ENCODE measurements at regions not wholly inside any gene's neighbourhood (a gene's known extent, or its start where the extent isn't known, plus 50 kb on each side); places are given as distances from the start of the nearest gene placed in this dataset.

DNA sequence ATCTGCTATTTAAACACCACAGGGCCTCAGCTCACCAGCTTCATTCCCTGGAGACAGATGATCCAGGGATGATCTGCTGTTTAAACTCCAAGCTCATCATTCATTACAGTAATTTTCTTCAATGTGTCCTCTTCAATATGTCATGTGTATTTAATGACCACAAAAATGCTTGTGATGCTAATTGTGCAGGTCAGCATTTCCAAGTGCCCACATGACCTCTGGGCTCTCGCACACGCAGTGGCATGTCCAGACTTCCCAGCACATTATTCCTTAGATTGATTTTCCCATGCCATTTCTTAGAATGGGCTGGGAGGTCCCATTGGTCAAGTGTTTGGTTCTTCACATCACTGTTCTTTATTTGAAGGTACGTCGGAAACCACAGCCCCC, 434.4 kb downstream of the HAO1 start:
- H3K27me3 ChIP-seq (ENCODE audit: control insufficient read depth, insufficient read depth, low read length) = no peaks in the 10 kb centered on the region
- no peaks in the 10 kb centered on the region for H3K4me1 ChIP-seq (ENCODE audit: control insufficient read depth in 2 of 3, insufficient read depth in 2 of 3, low read depth in 1 of 3, low read length in 3 of 3)
- H3K4me3 ChIP-seq (ENCODE audit: low read length in 3 of 3) = no peak overlapping the region
- no peak for DNase-seq
- FAIRE-seq = no peak
- intact Hi-C loops (cut with DNase I) = no loop called here
- no peak overlapping the region for H3K9ac ChIP-seq (ENCODE audit: low read length in 3 of 3)
- H3K36me3 ChIP-seq (ENCODE audit: control insufficient read depth in 2 of 3, insufficient read depth in 3 of 3, low read length in 3 of 3) = no peaks in the 10 kb centered on the region
- TF ChIP-seq, protein P1, sequence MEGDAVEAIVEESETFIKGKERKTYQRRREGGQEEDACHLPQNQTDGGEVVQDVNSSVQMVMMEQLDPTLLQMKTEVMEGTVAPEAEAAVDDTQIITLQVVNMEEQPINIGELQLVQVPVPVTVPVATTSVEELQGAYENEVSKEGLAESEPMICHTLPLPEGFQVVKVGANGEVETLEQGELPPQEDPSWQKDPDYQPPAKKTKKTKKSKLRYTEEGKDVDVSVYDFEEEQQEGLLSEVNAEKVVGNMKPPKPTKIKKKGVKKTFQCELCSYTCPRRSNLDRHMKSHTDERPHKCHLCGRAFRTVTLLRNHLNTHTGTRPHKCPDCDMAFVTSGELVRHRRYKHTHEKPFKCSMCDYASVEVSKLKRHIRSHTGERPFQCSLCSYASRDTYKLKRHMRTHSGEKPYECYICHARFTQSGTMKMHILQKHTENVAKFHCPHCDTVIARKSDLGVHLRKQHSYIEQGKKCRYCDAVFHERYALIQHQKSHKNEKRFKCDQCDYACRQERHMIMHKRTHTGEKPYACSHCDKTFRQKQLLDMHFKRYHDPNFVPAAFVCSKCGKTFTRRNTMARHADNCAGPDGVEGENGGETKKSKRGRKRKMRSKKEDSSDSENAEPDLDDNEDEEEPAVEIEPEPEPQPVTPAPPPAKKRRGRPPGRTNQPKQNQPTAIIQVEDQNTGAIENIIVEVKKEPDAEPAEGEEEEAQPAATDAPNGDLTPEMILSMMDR (IDR thresholded peaks at IDR 0.05; ENCODE audit: borderline replicate concordance, extremely low read depth, insufficient read depth) = no peak
- no peak overlapping the region for H3K27ac ChIP-seq (ENCODE audit: low read depth in 2 of 2, low read length in 2 of 2)
- no peaks in the 10 kb centered on the region for H3K9me3 ChIP-seq (ENCODE audit: control insufficient read depth in 2 of 3, insufficient read depth in 1 of 3, low read length in 3 of 3)

DNA sequence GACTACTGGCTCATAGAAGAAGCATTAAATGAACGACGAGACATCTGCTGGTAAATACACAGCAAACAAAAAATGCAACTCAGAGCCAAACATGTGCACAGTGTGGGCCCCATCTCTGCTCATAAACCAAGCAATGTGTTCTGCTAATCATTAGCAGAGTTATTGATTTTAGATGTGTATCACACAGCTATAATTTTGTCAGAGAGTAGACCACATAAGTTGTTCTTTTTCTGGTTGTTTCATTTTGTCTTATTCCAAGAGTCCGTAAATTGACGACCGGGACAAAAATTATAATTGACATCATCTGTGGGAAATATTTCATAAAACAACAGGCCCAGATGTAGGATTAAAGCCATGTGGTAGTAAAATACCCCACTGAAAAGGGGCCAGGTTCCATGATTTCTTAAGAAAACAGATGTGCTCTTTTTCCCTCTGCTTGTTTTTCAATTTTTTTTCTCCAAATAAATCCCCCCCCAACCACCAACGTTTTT, 423.6 kb downstream of the HAO1 start:
- DNase-seq (peak in 2 of 5 donors; percentile 29 to 74), FAIRE-seq (no peak)
- TF ChIP-seq, protein P1 (IDR thresholded peaks at IDR 0.05; ENCODE audit: borderline replicate concordance, extremely low read depth, insufficient read depth) = no peak
- H3K4me3 ChIP-seq (ENCODE audit: low read length in 3 of 3) = no peak overlapping the region
- H3K36me3 ChIP-seq (ENCODE audit: control insufficient read depth in 2 of 3, insufficient read depth in 3 of 3, low read length in 3 of 3) = no peaks in the 10 kb centered on the region
- no peaks in the 10 kb centered on the region for H3K9me3 ChIP-seq (ENCODE audit: control insufficient read depth in 2 of 3, insufficient read depth in 1 of 3, low read length in 3 of 3)
- no peaks in the 10 kb centered on the region for H3K27me3 ChIP-seq (ENCODE audit: control insufficient read depth, insufficient read depth, low read length)
- no peaks in the 10 kb centered on the region for H3K4me1 ChIP-seq (ENCODE audit: control insufficient read depth in 2 of 3, insufficient read depth in 2 of 3, low read depth in 1 of 3, low read length in 3 of 3)
- no peak overlapping the region for H3K9ac ChIP-seq (ENCODE audit: low read length in 3 of 3)
- no peak overlapping the region for H3K27ac ChIP-seq (ENCODE audit: low read depth in 2 of 2, low read length in 2 of 2)
- intact Hi-C loops (cut with DNase I) = no loop called here

DNA sequence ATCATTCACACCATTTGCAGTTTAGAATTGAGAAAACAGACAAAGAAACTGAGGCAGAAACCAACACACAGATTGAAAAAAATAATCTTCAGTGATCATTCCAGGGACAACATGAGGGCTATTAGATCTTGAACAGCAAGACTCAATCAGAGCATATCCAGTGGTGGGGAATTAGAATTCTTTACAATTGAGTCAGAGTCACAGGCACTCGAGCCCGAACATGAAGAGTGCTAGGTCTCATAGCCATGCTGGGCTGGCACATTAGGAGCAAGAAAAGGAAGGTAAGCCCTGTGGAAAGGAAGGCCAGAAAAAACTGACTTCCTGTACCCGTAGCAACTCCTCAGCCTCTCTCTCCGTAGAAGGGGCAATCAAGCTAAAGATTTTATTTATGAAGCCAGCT, 419.9 kb downstream of the HAO1 start:
- DNase-seq (no peak), FAIRE-seq (no peak)
- intact Hi-C loops (cut with DNase I) = no loop called here
- no peak overlapping the region for H3K4me3 ChIP-seq (ENCODE audit: low read length in 3 of 3)
- H3K36me3 ChIP-seq (ENCODE audit: control insufficient read depth in 2 of 3, insufficient read depth in 3 of 3, low read length in 3 of 3) = no peaks in the 10 kb centered on the region
- H3K4me1 ChIP-seq (ENCODE audit: control insufficient read depth in 2 of 3, insufficient read depth in 2 of 3, low read depth in 1 of 3, low read length in 3 of 3) = no peaks in the 10 kb centered on the region
- H3K9me3 ChIP-seq (ENCODE audit: control insufficient read depth in 2 of 3, insufficient read depth in 1 of 3, low read length in 3 of 3) = no peaks in the 10 kb centered on the region
- TF ChIP-seq, protein P1 (IDR thresholded peaks at IDR 0.05; ENCODE audit: borderline replicate concordance, extremely low read depth, insufficient read depth) = no peak
- H3K27ac ChIP-seq (ENCODE audit: low read depth in 2 of 2, low read length in 2 of 2) = no peak overlapping the region
- no peaks in the 10 kb centered on the region for H3K27me3 ChIP-seq (ENCODE audit: control insufficient read depth, insufficient read depth, low read length)
- H3K9ac ChIP-seq (ENCODE audit: low read length in 3 of 3) = no peak overlapping the region

DNA sequence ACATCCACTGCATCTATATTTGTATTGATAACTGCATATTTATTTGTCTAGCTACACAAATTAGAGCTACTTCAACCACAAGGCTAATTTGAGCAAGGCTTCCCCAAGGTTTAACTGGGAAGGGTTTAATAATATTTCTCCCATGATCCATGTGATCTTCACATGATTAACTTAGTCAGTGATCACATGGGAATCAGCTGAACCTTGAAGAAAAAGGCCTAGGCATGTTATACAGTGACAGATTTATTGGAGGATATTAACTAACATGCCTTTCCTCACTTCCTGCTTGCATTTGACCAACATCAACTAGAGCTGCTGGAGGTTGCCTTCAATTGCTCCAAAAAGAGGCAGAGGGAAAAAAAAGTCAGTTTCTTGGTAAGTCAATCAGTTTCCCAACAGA, 417.0 kb downstream of the HAO1 start:
- Histone ChIP-seq H3K4me1 (ENCODE audit: control insufficient read depth in 2 of 3, insufficient read depth in 2 of 3, low read depth in 1 of 3, low read length in 3 of 3) (no peaks in the 10 kb centered on the region), H3K27ac (ENCODE audit: low read depth in 2 of 2, low read length in 2 of 2) (no peak overlapping the region), H3K4me3 (ENCODE audit: low read length in 3 of 3) (no peak overlapping the region), H3K27me3 (ENCODE audit: control insufficient read depth, insufficient read depth, low read length) (no peaks in the 10 kb centered on the region), H3K36me3 (ENCODE audit: control insufficient read depth in 2 of 3, insufficient read depth in 3 of 3, low read length in 3 of 3) (no peaks in the 10 kb centered on the region), H3K9me3 (ENCODE audit: control insufficient read depth in 2 of 3, insufficient read depth in 1 of 3, low read length in 3 of 3) (no peaks in the 10 kb centered on the region), H3K9ac (ENCODE audit: low read length in 3 of 3) (no peak overlapping the region)
- FAIRE-seq (no peak), DNase-seq (no peak)
- intact Hi-C loops (cut with DNase I) = no loop called here
- TF ChIP-seq, protein P1 (IDR thresholded peaks at IDR 0.05; ENCODE audit: borderline replicate concordance, extremely low read depth, insufficient read depth) = no peak
